ENCODE measurements at regions not wholly inside any gene's neighbourhood (a gene's known extent, or its start where the extent isn't known, plus 50 kb on each side); places are given as distances from the start of the nearest gene placed in this dataset.

GRCh38 chr3:197447057-197447456 lies 108.7 kb downstream of the BDH1 start (continued):
- no peak for TF ChIP-seq RBBP5 (conservative IDR thresholded peaks at IDR 0.05)
- TF ChIP-seq YBX1 (IDR thresholded peaks at IDR 0.05): no peak
- TF ChIP-seq ZSCAN29 (IDR thresholded peaks at IDR 0.05): no peak
- no peak for TF ChIP-seq HSF1 (IDR thresholded peaks at IDR 0.05; ENCODE audit: low read depth, low read length)
- TF ChIP-seq, protein P1, sequence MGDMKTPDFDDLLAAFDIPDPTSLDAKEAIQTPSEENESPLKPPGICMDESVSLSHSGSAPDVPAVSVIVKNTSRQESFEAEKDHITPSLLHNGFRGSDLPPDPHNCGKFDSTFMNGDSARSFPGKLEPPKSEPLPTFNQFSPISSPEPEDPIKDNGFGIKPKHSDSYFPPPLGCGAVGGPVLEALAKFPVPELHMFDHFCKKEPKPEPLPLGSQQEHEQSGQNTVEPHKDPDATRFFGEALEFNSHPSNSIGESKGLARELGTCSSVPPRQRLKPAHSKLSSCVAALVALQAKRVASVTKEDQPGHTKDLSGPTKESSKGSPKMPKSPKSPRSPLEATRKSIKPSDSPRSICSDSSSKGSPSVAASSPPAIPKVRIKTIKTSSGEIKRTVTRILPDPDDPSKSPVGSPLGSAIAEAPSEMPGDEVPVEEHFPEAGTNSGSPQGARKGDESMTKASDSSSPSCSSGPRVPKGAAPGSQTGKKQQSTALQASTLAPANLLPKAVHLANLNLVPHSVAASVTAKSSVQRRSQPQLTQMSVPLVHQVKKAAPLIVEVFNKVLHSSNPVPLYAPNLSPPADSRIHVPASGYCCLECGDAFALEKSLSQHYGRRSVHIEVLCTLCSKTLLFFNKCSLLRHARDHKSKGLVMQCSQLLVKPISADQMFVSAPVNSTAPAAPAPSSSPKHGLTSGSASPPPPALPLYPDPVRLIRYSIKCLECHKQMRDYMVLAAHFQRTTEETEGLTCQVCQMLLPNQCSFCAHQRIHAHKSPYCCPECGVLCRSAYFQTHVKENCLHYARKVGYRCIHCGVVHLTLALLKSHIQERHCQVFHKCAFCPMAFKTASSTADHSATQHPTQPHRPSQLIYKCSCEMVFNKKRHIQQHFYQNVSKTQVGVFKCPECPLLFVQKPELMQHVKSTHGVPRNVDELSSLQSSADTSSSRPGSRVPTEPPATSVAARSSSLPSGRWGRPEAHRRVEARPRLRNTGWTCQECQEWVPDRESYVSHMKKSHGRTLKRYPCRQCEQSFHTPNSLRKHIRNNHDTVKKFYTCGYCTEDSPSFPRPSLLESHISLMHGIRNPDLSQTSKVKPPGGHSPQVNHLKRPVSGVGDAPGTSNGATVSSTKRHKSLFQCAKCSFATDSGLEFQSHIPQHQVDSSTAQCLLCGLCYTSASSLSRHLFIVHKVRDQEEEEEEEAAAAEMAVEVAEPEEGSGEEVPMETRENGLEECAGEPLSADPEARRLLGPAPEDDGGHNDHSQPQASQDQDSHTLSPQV (IDR thresholded peaks at IDR 0.05): no peak
- TF ChIP-seq IRF3 (IDR thresholded peaks at IDR 0.05): no peak
- TF ChIP-seq NFYA (IDR thresholded peaks at IDR 0.05; ENCODE audit: borderline replicate concordance, low read depth, low read length): no peak
- TF ChIP-seq TCF3 (IDR thresholded peaks at IDR 0.05; ENCODE audit: borderline replicate concordance, insufficient read depth, low read depth, low read length): no peak
- no peak for TF ChIP-seq PAX8 (IDR thresholded peaks at IDR 0.05)
- TF ChIP-seq MYC (IDR thresholded peaks at IDR 0.05; ENCODE audit: insufficient read depth, insufficient read length, insufficient replicate concordance, low read length, severe bottlenecking): no peak
- no peak for TF ChIP-seq POLR2AphosphoS5 (IDR thresholded peaks at IDR 0.05; ENCODE audit: low read length)
- TF ChIP-seq, protein P2, sequence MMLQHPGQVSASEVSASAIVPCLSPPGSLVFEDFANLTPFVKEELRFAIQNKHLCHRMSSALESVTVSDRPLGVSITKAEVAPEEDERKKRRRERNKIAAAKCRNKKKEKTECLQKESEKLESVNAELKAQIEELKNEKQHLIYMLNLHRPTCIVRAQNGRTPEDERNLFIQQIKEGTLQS (IDR thresholded peaks at IDR 0.05; ENCODE audit: borderline replicate concordance, extremely low read depth, low read depth, low read length): no peak
- TF ChIP-seq BACH1 (IDR thresholded peaks at IDR 0.05; ENCODE audit: borderline replicate concordance): no peak
- TF ChIP-seq, protein P3, sequence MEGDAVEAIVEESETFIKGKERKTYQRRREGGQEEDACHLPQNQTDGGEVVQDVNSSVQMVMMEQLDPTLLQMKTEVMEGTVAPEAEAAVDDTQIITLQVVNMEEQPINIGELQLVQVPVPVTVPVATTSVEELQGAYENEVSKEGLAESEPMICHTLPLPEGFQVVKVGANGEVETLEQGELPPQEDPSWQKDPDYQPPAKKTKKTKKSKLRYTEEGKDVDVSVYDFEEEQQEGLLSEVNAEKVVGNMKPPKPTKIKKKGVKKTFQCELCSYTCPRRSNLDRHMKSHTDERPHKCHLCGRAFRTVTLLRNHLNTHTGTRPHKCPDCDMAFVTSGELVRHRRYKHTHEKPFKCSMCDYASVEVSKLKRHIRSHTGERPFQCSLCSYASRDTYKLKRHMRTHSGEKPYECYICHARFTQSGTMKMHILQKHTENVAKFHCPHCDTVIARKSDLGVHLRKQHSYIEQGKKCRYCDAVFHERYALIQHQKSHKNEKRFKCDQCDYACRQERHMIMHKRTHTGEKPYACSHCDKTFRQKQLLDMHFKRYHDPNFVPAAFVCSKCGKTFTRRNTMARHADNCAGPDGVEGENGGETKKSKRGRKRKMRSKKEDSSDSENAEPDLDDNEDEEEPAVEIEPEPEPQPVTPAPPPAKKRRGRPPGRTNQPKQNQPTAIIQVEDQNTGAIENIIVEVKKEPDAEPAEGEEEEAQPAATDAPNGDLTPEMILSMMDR (IDR thresholded peaks at IDR 0.05 in 2 of 3, conservative IDR thresholded peaks at IDR 0.05 in 1 of 3; ENCODE audit: control insufficient read depth in 2 of 3, extremely low read depth in 1 of 3, insufficient read depth in 1 of 3, low read depth in 3 of 3, low read length in 3 of 3): no peak
- TF ChIP-seq CBFB (IDR thresholded peaks at IDR 0.05; ENCODE audit: low read depth): no peak

Data from GM12878 (cell line).